ENCODE measurements at regions not wholly inside any gene's neighbourhood (a gene's known extent, or its start where the extent isn't known, plus 50 kb on each side); places are given as distances from the start of the nearest gene placed in this dataset.
"Not testable (repeated sequence)": the region's sequence is repeated elsewhere in the genome, so short reads cannot be mapped to it uniquely, and the experiment has no call there.

GRCh38 chr15:79492065-79492464, 59.9 kb downstream of the MINAR1 start:
- no peak for DNase-seq

GRCh38 chr15:79494384-79494909, 62.3 kb downstream of the MINAR1 start:
- no peak for DNase-seq

- no peak for DNase-seq
Observed at GRCh38 chr15:79494963-79495755, 63.0 kb downstream of the MINAR1 start.

GRCh38 chr15:79495775-79496174, 63.6 kb downstream of the MINAR1 start:
- no peak for DNase-seq

GRCh38 chr15:79496838-79497237, 64.7 kb downstream of the MINAR1 start:
- no peak for DNase-seq

GRCh38 chr15:79501086-79501485, 69.0 kb downstream of the MINAR1 start:
- no peak for DNase-seq

GRCh38 chr15:79505956-79506355, 73.8 kb downstream of the MINAR1 start:
- DNase-seq, result no peak

GRCh38 chr15:79512844-79513243, 80.7 kb downstream of the MINAR1 start:
- not testable (repeated sequence) for DNase-seq

- no peak for DNase-seq
Observed at GRCh38 chr15:79513417-79513816, 81.3 kb downstream of the MINAR1 start.

- DNase-seq, result no peak
Observed at GRCh38 chr15:79513940-79514339, 81.8 kb downstream of the MINAR1 start.

GRCh38 chr15:79515300-79516027, 83.3 kb downstream of the MINAR1 start:
- DNase-seq, result no peak

- no peak for DNase-seq
Observed at GRCh38 chr15:79516155-79516554, 84.0 kb downstream of the MINAR1 start.

GRCh38 chr15:79516646-79517045, 84.5 kb downstream of the MINAR1 start:
- no peak for DNase-seq

GRCh38 chr15:79519628-79520027, 87.5 kb downstream of the MINAR1 start:
- no peak for DNase-seq

GRCh38 chr15:79520654-79521053, 88.5 kb downstream of the MINAR1 start:
- no peak for DNase-seq

GRCh38 chr15:79522656-79523055, 90.5 kb downstream of the MINAR1 start:
- no peak for DNase-seq

GRCh38 chr15:79523266-79523665, 91.1 kb downstream of the MINAR1 start:
- DNase-seq, result no peak

GRCh38 chr15:79524531-79524930, 92.4 kb downstream of the MINAR1 start:
- no peak for DNase-seq

GRCh38 chr15:79526376-79526775, 94.2 kb downstream of the MINAR1 start:
- no peak for DNase-seq

GRCh38 chr15:79527821-79528220, 95.7 kb downstream of the MINAR1 start:
- no peak for DNase-seq

GRCh38 chr15:79529157-79529785, 97.1 kb downstream of the MINAR1 start:
- DNase-seq, result no peak

GRCh38 chr15:79535536-79535935, 103.4 kb downstream of the MINAR1 start:
- no peak for DNase-seq

GRCh38 chr15:79538527-79538926, 106.4 kb downstream of the MINAR1 start:
- no peak for DNase-seq

GRCh38 chr15:79539401-79539800, 107.3 kb downstream of the MINAR1 start:
- no peak for DNase-seq

Measured in activated CD4-positive, alpha-beta T cell treated with anti-CD3 and anti-CD28 coated beads, Interleukin-10, Interleukin-2, amounts not matched to agents 100 ng/mL and 50 ng/mL, durations not matched to agents 16 hours and 8 hours (primary cell).